ENCODE measurements at regions not wholly inside any gene's neighbourhood (a gene's known extent, or its start where the extent isn't known, plus 50 kb on each side); places are given as distances from the start of the nearest gene placed in this dataset.
"Not testable (repeated sequence)": the region's sequence is repeated elsewhere in the genome, so short reads cannot be mapped to it uniquely, and the experiment has no call there.

DNA sequence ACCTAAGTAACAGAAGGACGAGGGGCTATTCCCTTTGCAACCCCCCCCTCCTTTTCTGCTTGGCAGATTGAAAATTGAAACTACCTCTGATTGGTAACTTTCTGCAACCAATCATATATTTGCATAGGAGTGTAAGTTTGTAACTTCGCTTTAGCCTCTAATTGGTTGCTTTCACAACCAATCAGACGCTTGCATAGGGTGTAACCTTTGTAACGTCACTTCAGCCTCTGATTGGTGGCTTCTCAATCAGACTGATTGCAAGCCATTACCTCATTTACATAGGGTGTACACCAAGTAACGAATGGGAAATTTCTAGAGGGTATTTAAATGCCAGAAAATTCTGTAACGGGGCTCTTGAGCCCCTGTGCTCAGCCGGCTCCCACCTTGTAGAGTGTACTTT is 131.9 kb upstream of the FOXD4L5 start:
- not testable (repeated sequence) for TF ChIP-seq CTCF (IDR thresholded peaks at IDR 0.05); EP300 (IDR thresholded peaks at IDR 0.05; ENCODE audit: low read depth); POLR2A (IDR thresholded peaks at IDR 0.05); POLR2AphosphoS5 (IDR thresholded peaks at IDR 0.05)
